Retina (tissue), 1 donor: ENCODE measurements at regions not wholly inside any gene's neighbourhood (a gene's known extent, or its start where the extent isn't known, plus 50 kb on each side); places are given as distances from the start of the nearest gene placed in this dataset.

ENCODE experiments used
- DNase-seq: peaks from one replicate; pipeline ENCODE4 v3.0.0-alpha.2; 2016

GRCh38 chr5:64110222-64110621 is 55.4 kb upstream of the RNF180 start:
- DNase-seq, result no peak

DNA sequence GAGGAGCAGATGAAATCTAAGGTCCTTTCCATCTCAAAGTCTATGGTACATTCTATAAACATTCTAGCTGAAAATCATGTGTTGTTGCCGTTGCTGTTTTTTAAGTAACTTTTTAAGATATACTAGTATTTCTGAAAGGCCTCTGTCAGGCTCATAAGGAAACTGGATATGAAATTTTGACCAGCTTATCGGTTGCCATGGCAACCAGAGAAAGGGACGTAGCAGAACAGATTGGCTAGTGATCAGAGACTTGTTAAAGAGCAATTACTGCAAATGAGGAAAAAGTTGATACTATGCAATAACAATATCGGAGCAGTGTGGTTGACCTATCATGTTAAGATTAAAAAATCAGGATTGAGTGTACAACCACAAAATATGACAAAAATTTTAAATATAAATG is 57.0 kb upstream of the RNF180 start:
- no peak for DNase-seq

DNA sequence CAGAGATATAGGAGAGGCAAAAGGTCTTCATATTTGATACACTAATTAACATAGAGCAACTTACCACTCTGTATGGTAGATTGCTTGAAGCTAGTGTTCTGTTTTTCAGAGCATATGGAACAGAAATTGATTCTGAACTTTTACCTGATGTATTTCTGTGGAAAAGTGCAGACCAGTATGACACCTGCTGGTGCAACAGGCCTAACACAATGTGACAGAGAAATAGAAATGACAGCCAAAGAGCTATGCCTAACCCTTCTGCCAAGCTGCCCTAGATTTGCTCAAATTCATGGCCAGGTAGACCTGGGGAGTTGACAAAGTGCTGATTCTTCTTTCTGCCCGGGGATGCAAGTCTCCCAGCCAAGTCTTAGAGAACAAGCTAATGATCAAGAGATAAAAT is 65.4 kb upstream of the RNF180 start:
- DNase-seq, result no peak

DNA sequence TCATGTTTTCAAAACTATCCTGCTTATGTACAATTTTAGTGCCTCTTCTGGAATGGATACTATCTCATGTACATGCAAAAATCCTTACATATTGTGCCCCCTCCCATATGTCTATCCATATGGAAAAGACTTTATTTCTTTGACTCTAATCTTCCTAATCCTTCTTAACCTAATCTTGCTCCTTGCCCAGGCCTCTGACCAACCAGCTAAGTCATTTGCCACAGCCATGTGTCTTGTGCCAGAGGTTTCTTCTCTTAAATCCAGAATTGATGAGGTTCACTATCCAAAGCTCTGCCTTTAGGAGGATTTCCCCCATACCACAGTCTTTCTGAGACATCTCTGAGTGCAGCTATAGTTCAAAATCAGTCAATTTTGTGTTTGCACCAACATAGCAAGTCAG is 68.9 kb upstream of the RNF180 start:
- DNase-seq, result no peak

DNA sequence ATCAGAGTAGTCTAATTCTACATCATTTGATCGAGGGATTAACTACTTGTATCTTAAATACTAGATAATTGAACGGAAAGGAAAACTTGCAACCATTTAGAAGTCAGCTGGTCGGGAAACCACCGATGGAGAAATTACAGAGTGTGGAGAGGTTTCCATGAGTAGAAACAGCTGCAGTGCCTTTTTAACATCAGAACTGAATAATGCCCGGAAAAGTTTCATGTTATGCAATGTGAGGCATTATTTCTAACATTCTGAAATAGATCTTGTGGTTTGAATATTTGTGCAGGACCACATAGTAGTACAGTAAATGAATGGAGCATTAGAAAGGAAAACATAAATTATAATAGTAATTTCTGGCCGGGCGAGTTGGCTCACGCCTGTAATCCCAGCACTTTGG is 88.1 kb upstream of the RNF180 start:
- DNase-seq, result no peak

GRCh38 chr5:64074533-64074932 is 91.1 kb upstream of the RNF180 start:
- DNase-seq, result peak; percentile 23

DNA sequence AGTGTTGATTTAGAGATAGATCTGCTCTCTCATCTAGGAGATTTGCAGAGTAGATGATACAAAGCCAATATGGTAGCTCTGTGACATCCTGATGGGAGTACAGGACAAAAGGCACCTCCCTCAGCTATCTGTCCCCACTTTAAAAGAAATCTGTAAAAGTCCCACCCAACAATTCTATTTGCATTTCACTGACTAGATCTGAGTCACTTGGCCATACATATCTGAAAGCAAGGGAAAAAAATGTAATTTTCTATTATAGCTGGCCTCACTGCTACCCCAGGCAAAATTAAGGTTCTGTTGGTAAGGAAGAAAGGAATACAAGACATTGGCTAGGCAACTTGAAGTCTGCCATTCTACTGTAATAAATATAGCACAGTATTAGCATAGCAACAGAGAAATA is 96.2 kb upstream of the RNF180 start:
- DNase-seq, result no peak

DNA sequence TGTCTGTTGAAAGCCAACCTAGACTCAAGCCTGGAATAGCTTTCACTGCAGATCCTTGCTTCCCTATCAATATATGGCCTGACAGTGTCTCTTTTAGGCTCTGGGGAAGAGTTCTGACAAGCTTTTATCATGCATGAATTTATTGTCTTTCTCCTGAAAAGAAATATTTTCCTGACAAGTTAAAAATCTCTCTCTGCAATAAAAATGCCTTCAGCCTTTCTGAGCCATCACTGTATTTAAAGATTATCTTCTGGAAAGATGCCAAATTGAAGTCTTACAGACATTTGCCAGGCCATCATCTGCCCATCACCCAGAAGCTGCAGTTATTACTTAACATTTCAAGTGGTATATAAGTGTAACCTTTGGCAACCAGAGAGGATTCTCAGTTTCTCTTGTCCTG is 88.1 kb upstream of the HTR1A start:
- no peak for DNase-seq

GRCh38 chr5:64040490-64040889 is 78.2 kb upstream of the HTR1A start:
- DNase-seq, result no peak

- no peak for DNase-seq
Measured at GRCh38 chr5:64026493-64026892, 64.2 kb upstream of the HTR1A start.

- no peak for DNase-seq
Measured at GRCh38 chr5:64019746-64020145, 57.5 kb upstream of the HTR1A start.

DNA sequence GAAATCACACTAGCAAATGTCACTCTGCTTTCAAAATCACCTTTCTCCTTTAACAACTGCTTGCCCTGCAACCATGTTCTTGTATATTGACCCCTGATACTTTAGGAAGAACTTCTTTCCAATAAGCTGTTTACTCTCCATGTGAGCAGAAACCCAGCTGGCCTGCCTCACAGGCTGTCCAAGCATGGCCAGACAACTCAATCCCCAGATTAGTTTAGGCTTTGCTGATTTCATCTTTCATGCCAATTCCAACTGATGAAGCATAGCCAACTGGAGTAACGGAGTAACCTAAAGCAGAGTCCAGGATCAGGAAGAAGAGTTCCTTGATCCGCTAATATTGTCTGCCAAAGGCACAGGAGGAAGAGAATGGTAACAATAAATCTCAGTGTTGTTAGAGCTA is 56.7 kb upstream of the HTR1A start:
- DNase-seq, result no peak

- no peak for DNase-seq
Measured at GRCh38 chr5:64015824-64016223, 53.6 kb upstream of the HTR1A start.
